ENCODE measurements at regions not wholly inside any gene's neighbourhood (a gene's known extent, or its start where the extent isn't known, plus 50 kb on each side); places are given as distances from the start of the nearest gene placed in this dataset.

- no TSS peak for BruUV-seq (replicated peaks)
- Mint-ChIP-seq H3K4me1 (ENCODE audit: insufficient read depth, unreplicated experiment) (no peaks in the 10 kb centered on the region), H3K27me3 (ENCODE audit: insufficient read depth, unreplicated experiment) (no peaks in the 10 kb centered on the region), H3K9me3 (ENCODE audit: unreplicated experiment) (no peaks in the 10 kb centered on the region), H3K4me3 (ENCODE audit: unreplicated experiment) (no peak overlapping the region), H3K27ac (ENCODE audit: low read depth, unreplicated experiment) (no peak overlapping the region), H3K36me3 (ENCODE audit: insufficient read depth, unreplicated experiment) (no peaks in the 10 kb centered on the region)
- POLR2A ChIA-PET, result interaction anchor here (0.6 to 1.2 kb wide), 2 partner anchors 8 to 25 kb away, joined by 3 to 4 read pairs; no protein-coding TSS in a partner anchor
- intact Hi-C loops (cut with micrococcal nuclease), result no loop called here
- no peak for DNase-seq (ENCODE audit: unreplicated experiment)
- TF ChIP-seq CTCF (IDR thresholded peaks at IDR 0.05; ENCODE audit: unreplicated experiment), result no peak
- CTCF ChIA-PET, result interaction anchor here (1.1 kb wide), 2 partner anchors 25 to 26 kb away, joined by 3 to 4 read pairs; no protein-coding TSS in a partner anchor
Measured at GRCh38 chr2:19838616-19839015, 63.2 kb downstream of the TTC32 start.

- H3K27ac Mint-ChIP-seq (ENCODE audit: low read depth, unreplicated experiment), result no peak overlapping the region
- H3K36me3 Mint-ChIP-seq (ENCODE audit: insufficient read depth, unreplicated experiment), result no peaks in the 10 kb centered on the region
- TF ChIP-seq CTCF (IDR thresholded peaks at IDR 0.05; ENCODE audit: unreplicated experiment), result no peak
- intact Hi-C loops (cut with micrococcal nuclease), result no loop called here
- no peaks in the 10 kb centered on the region for H3K4me1 Mint-ChIP-seq (ENCODE audit: insufficient read depth, unreplicated experiment)
- ChIA-PET CTCF (interaction anchor here (0.8 to 0.9 kb wide), 2 partner anchors 11 to 63 kb away, joined by 3 read pairs; no protein-coding TSS in a partner anchor), POLR2A (interaction anchor here (0.6 to 0.7 kb wide), 3 partner anchors 262 to 383 kb away, joined by 3 read pairs; no protein-coding TSS in a partner anchor)
- H3K4me3 Mint-ChIP-seq (ENCODE audit: unreplicated experiment), result no peak overlapping the region
- no peaks in the 10 kb centered on the region for H3K27me3 Mint-ChIP-seq (ENCODE audit: insufficient read depth, unreplicated experiment)
- H3K9me3 Mint-ChIP-seq (ENCODE audit: unreplicated experiment), result no peaks in the 10 kb centered on the region
- BruUV-seq (replicated peaks), result no TSS peak
- no peak for DNase-seq (ENCODE audit: unreplicated experiment)
Measured at GRCh38 chr2:19837235-19837766, 64.5 kb downstream of the TTC32 start.

GRCh38 chr2:19835781-19836281, 66.0 kb downstream of the TTC32 start:
- CTCF ChIA-PET, result interaction anchor here (0.6 to 0.8 kb wide), 2 partner anchors 81 to 1440 kb away, joined by 3 to 5 read pairs; no protein-coding TSS in a partner anchor
- Mint-ChIP-seq H3K36me3 (ENCODE audit: insufficient read depth, unreplicated experiment) (no peaks in the 10 kb centered on the region), H3K27me3 (ENCODE audit: insufficient read depth, unreplicated experiment) (no peaks in the 10 kb centered on the region), H3K27ac (ENCODE audit: low read depth, unreplicated experiment) (no peak overlapping the region), H3K4me3 (ENCODE audit: unreplicated experiment) (no peak overlapping the region), H3K4me1 (ENCODE audit: insufficient read depth, unreplicated experiment) (no peaks in the 10 kb centered on the region), H3K9me3 (ENCODE audit: unreplicated experiment) (no peaks in the 10 kb centered on the region)
- no peak for DNase-seq (ENCODE audit: unreplicated experiment)
- BruUV-seq (replicated peaks), result no TSS peak
- POLR2A ChIA-PET, result interaction anchor here (0.6 to 1.1 kb wide), 3 partner anchors 10 to 842 kb away, joined by 3 read pairs; no protein-coding TSS in a partner anchor
- no peak for TF ChIP-seq CTCF (IDR thresholded peaks at IDR 0.05; ENCODE audit: unreplicated experiment)
- intact Hi-C loops (cut with micrococcal nuclease), result no loop called here

GRCh38 chr2:19833978-19834377, 67.8 kb downstream of the TTC32 start:
- no TSS peak for BruUV-seq (replicated peaks)
- POLR2A ChIA-PET, result no interaction called here
- intact Hi-C loops (cut with micrococcal nuclease), result no loop called here
- TF ChIP-seq CTCF (IDR thresholded peaks at IDR 0.05; ENCODE audit: unreplicated experiment), result no peak
- CTCF ChIA-PET, result no interaction called here
- no peaks in the 10 kb centered on the region for H3K9me3 Mint-ChIP-seq (ENCODE audit: unreplicated experiment)
- peaks cover 11% of the 10 kb centered on the region for H3K27me3 Mint-ChIP-seq (ENCODE audit: insufficient read depth, unreplicated experiment)
- no peak overlapping the region for H3K27ac Mint-ChIP-seq (ENCODE audit: low read depth, unreplicated experiment)
- H3K36me3 Mint-ChIP-seq (ENCODE audit: insufficient read depth, unreplicated experiment), result no peaks in the 10 kb centered on the region
- DNase-seq (ENCODE audit: unreplicated experiment), result no peak
- no peaks in the 10 kb centered on the region for H3K4me1 Mint-ChIP-seq (ENCODE audit: insufficient read depth, unreplicated experiment)
- no peak overlapping the region for H3K4me3 Mint-ChIP-seq (ENCODE audit: unreplicated experiment)
